ENCODE measurements at regions not wholly inside any gene's neighbourhood (a gene's known extent, or its start where the extent isn't known, plus 50 kb on each side); places are given as distances from the start of the nearest gene placed in this dataset.
"Not testable (repeated sequence)": the region's sequence is repeated elsewhere in the genome, so short reads cannot be mapped to it uniquely, and the experiment has no call there.

DNA sequence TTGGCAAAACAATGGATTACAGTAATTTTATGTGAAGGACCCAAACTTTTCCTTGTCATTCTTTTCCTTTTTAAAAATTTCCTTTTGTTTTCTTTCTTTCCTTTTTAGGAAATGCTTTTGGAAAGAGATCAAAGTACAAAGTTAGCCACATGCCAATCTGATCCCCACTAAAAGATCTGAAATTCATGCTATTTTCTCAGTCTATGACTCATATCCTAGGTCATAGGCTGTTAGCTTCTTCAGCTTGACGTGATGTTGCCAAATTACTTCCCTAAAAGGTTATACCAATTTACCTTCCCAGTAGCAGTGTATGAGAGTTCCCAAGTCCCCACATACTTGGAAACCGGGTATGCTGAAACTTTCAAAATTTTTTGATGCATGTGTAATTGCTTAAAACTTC, 355.3 kb downstream of the INSIG2 start:
- peak; percentile 28 for DNase-seq

DNA sequence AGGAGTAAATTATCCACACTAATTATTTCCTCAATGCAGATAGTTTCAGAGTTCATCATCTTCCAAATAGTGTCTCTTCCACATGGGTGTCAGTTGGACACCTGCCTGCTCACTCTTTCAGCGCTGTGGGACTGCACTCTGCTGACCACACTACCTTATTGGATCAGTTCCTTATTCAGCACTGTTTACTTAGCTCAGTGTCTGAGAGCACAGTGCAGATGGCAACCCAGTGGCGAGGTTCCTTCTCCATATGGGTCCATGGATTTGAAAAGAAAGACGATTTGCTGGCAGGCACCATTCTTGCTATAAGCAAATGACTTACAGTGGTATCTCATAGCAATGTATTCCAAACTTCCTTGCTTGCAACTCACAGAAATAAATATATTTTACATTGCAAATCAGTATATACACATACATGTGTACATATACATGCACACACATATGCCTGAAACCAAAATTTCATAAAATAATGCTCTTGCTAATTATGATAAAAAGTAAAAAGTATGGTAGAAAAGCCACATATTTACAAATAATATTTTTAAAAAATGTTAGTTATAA, 354.8 kb downstream of the INSIG2 start:
- DNase-seq: no peak

DNA sequence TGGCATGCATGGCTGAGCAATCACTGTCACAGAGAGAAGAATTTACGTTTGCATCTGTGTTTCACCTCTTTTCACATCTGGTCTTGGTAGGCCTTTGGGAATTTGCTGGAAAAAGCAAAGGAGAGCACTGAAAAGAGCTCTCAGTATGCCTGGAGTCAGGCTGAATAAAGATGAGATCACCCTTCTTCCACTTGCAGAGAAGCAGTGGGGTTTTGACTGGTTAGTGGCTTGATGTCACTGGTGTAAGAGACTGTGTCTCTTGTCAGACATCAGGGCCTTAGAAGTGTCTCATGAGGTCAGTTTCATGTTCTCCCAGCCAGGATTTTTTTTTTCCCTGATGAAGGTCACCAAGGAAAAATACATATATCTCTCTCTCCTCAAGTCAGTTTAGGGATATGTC, 353.8 kb downstream of the INSIG2 start:
- no peak for DNase-seq

DNA sequence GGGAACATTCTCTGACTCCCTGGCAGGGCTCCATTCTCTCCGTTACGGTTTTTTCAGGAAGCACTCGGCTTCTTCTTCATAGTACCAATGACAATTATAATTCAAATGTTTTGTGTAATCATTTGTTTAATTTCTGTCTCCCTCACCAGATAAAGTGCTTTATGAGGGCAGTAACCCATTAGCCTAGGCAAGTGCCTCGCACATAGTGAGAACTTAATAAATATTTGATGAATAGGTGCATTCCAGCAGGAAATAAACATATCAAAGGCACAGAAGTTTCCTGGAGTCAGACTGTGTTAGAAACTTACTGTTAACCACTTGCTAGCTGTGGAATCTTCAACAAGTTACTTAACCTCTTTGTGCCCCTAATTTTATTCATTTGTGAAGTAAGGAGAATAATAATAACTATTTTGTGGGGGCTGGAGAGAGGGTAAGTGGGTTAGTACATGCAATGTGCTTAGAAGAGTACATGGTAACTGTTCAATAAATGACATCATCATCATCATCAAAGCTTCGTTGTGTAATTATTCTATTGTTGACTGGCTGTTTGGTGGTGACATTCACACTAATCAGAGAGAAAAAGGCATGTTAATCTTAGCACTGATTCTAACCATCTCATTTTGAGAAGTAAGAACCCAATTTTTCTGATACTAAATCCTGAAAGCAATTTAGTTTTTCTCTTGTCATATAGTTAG, 352.3 kb downstream of the INSIG2 start:
- DNase-seq: no peak

DNA sequence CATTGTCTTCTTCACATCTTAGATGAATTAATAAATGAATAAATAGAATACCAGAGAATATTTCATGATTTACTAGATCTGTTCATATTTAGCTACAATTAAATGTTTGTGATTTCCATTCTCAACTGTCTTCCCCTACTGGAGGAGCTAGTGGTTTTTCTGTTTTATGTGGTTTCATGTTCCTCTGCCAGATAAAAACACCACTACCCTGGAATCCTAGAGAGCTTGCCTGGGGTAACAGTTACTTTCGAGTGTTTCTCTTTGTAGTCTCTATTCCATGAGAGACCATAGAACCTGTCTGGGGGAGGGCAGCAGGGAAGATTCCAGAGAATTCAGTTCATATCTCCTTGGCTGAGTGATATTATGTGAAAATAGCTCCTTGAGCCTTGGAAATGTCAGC, 349.2 kb downstream of the INSIG2 start:
- DNase-seq: no peak

DNA sequence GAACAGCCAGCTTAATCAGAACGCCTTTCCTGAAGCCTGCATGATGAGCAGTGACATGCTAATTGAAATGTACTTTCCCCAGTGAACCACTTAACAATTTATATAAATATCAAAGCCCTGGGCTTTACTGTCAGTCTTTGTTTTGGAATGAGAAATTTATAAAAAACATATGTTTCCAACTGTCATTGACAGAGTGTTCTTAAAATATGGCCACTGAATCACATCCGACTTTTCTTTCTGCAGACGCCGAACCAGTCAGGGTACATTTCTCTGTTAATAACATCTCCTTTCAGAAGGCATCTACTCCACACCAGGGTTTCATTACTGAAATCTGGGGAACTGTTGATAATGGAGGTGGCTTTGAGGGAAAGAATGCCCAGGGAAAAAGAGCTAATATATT, 343.7 kb downstream of the INSIG2 start:
- no peak for DNase-seq

DNA sequence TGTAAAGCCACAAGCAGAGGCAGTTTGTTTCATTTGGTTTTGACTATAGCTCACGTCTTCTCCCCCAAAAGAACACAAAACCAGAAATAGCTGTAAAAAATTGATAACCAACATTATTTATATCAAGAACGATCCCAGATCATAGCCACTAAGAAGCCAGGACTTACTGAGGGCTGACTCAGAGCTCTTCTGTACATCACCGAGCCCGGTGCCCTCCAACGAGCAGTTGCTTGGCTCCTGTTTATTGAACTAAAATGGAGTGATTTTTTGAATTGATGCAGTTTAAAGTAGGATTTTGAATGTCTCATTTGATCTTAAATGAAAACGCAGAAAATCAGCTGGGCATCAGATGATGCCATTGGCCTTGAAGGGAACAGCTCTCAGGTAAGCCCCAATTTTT, 343.3 kb downstream of the INSIG2 start:
- DNase-seq: no peak

DNA sequence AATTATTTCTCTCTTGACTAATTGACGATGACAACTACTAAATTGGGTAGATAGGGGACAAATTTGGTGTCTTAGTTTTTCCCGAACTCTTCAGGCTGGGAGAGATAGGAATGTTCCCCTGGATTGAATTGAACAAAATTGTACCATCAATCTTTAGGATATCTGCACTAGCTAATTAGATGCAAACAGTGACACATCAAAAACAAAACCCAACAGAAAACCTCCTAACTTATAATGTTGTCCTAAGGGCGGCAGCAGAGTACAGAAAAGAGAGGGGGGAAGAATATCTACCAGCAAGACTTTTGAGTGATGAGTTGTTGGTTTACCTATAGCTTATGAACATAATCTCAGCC, 342.9 kb downstream of the INSIG2 start:
- DNase-seq: no peak

DNA sequence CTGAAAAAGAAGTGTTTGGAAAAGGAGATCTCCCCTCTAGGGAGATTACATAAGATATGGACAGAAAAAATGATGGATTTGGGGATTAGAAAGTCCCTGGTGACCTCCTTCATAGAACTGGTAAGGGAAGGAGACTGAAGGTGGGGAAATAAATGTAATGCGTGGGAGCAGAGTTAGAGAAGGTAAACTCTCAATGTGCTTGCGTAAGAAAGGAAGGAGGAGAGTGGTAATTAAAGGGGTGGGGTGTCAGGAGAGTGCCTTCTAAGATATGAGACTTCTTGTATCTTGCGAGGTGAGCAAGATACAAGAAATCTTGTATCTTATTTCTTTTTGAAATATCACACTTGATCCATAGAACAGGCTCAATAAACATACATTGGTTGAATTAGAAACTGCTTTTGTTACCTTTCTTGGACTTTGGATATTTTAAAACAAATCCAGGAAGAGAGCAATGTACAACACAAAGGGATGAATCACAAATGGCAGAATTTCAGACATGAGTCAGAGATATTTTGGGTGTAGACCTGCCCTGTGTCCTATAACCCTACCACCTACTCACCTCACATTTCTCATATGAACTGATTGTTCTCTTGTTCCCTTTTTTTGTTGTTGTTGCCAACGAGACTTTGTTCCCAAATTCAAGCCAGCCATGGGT, 342.4 kb downstream of the INSIG2 start:
- no peak for DNase-seq

DNA sequence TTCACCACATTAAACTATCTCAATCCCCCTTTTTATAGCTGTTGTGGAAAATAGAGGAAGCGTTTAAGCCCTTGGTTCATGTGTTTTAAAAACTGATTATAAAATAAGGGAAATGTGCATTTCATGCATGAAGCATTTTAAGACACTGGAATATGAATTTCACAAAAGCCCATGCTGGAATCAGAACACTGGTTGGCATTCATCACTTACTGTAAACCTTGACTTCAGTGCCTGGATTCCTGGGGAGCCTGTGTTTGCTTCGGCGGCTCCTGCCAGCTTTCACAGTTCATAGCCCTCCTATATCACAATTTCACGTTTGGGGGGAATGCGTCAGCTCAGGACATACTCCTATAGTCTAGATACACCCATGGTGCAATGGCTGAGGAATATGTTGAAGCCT, 336.9 kb downstream of the INSIG2 start:
- DNase-seq: no peak

DNA sequence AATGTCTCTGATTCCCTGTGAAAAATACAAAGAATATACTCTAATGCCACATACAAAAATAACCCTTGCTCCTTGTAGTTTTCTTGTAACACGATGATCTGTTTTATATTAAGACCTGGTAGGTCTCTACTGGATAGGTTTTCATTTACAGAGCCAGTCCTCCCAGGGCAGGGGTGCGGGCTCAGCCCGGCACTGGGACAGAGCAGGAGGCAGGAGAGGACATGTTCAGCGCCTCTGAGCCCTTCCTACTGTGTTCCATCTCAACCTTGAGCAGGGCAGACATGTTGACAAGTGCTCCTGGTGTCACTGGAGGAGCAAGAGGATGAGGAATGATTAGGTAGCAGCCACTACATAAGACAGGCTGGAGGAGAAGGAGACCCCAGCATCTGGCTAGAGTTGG, 335.5 kb downstream of the INSIG2 start:
- DNase-seq: no peak

DNA sequence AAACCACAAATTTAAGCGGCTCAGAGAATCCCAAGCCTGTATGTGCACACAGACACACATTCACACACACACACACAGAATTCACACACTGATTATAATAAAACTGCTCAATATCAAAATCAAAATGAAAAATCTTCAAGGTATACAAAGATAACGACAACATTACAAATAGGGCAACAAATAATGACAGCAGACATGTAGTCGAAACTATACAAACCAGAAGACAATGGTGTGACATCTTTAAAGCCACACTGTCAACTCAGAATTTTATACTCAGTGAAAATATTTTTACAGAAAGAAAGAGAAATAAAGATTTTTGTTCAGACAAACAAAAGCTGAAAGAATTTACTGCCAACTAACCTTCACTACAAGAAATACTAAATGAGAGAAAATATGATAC, 333.4 kb downstream of the INSIG2 start:
- DNase-seq: no peak

DNA sequence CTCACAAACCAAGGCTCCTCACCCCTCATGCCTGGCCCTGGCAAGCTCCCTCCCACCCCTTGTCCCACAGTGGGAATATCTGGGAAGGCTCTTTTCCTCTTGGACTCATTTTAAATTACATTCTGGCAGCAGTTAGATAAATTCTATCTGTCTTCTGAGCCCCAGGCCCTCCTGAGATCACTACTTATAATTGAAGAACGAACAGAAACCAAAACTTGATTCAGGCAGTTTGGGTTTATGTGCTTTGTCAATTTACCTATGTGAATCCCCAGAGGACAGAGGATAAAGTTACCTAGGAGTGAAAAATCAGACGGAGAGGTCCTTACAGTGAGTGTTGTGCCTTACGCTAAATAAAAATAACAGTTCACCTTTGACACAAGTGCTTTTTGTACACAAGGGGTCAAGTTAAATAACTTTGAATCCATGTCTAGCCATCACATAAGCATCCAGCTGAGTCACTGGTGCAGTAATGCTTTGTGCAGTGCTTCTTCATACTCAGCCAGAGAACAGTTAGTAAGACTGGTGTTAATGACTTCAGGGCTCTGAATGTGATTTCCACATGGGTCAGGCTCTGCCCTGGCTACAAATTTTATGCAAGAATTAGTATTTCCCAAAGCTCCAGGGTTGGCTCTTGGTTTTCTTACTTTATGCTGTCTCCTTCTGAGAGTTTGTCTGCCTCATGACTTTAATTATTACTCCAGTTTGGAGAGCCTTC, 329.3 kb downstream of the INSIG2 start:
- DNase-seq: no peak

DNA sequence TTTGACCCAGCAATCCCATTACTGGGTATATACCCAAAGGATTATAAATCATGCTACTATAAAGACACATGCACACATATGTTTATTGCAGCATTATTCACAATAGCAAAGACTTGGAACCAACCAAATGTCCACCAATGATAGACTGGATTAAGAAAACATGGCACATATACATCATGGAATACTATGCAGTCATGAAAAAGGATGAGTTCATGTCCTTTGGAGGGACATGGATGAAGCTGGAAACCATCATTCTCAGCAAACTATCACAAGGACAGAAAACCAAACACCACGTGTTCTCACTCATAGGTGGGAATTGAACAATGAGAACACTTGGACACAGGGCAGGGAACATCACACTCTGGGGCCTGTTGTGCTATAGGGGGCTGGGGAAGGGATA, 326.9 kb downstream of the INSIG2 start:
- not testable (repeated sequence) for DNase-seq

DNA sequence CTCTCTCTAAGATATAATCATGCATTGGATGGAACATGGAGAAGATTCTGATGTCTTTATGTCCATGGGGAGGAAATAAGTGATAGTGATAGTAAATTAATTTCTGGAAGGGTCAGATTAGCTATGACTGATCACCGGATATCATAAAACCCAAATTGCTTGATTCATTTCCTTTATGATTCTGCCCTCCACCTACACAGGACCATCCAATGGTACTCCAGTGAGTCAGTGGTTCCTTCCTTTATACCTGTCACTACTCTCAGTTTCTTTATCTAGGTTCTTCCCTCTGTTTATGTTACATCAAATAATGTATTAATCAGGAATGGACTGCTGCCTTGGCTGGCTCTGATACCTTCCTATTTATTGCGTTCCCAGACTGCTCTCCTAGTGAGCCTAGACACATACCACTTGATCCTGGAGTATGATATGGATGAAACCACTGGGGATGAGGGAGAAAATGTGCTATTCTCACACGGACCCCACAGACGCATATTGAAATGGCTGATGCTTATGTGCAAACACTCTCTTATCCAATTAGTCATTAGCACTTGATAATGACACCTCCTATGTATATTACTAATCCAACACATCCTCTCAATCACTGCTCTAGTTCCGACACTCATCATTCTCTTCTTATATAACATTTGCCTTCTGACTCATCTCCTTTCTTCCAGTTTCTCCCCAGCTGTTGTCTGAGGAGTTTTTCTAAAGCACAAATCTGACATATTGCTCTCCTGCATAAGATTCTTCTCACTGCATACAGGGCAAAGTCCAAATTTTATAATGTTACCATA, 315.6 kb downstream of the INSIG2 start:
- no peak for DNase-seq

DNA sequence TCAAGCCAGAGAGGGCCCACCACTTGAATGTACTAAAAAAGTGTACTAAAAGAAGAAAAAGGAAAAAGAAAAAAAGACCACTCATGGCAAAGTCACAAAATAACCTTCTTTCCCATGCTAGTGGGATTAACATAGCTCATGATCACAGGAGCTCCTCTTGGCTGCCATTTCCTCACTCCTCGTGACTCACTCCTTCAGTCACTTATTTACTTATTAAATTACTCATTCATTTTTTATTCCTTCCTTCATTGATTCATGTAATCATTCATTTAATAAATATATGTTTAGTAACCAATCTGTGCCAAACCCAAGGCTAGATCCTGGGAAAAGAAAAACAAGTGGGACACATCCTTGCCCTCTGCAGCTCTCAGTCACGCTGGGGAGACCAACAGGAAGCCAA, 300.5 kb downstream of the INSIG2 start:
- no peak for DNase-seq

DNA sequence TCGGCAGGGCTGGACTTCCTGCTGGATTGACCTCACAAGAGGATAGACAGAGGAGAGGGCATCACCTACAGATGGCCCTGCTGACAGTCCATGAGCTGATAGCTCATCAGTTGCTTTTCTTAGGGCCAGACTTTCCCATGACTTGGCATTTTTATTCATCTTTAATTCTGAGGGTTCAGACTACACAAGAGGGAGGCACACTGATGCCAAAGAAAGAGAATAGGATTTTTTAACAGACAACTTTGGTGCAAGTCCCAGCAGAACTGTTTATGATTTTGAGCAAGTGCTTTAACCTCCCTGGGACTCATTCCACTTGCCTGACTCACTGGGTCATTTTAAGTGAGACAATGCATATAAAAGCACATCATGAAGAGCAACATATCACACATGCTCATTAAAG, 299.2 kb downstream of the INSIG2 start:
- no peak for DNase-seq

DNA sequence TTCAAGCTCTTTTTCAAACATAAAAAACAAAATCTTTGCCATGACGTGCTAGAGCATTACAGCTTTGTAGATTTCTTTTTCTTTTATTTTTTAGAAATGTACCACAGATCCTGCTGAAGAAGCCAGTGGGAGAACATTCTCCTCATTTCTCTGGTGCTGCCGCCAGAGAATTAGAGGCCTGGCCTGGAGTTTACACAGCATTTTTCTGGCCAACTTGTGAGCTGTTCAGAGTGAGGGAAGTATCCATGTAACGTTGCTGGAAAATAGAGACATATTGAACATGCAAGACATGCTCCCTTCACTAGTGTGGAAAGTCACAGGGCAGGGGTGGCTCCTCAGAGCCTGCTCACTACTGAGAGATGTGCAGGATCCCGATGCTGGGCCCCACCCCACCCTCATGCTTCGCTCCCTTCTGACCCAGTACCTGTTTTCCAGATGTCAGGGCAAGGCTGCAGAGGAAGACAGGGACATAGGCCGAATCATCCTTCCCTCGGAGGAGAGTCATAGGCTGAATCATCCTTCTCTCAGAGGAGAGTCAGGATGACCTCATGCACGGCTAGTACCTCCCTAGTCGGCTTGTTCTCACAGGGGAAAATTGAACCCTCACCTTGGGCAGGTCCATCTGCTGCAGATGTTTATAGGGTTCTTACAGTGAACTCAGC, 298.5 kb downstream of the INSIG2 start:
- no peak for DNase-seq

DNA sequence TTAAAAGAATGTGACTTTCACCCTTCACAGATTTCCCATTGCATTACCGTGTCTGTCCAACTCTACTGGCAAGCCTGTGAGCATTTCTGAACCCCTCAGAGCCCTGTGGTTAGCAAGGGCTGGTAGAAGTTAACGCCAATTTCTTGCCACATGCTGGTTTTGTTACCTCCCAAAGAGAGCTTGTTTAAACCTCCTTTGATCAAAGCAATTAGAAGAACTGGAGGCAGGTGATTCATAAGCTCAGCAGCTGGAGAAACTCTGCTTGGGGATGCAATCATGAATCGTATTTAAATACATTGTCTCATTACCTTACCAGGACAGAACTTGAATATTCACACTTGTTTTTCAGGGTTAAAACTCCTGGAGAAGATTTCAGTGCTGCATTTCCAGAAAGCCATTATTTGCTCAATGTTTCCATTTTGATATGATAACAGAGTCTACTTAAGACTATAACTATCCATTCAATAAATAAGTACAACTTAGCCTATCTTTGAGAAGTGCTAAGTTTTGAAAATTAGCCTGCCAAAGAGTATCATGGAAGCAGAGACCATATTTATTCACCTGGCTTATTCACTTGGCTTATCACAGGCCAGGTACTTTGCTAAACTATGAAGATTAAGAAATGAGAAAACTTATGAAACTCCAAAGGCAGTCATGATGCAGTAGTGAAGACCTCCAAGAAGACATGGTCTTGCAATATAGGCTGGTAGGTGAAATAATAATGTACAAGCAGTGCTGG, 292.8 kb downstream of the INSIG2 start:
- DNase-seq: no peak

DNA sequence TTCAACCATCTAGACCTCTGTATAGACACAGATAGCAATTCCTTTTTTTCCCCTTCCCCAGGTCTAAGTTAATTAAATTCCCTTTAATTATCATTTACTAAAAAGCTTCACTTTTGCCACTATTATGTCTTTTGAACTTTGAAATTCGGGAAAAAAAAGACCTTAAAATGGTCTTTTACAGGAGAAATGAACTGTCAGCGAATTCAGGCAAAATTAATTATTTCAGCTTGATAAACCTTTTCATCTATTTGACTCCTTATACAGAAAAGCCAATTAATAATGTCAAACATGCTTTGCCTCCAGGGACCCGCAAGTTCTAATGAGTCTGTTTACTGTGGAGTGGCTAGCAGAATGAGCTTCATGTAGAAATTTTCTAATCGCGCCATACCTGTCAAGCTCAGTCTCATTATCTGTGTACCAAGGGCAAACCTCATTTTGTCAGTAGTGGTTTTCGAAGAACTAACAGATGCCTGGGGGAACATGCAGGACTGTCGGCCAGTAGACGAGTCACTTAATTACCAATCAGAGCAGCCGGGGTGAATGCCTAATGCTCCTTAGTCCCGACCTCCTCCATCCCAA, 287.7 kb downstream of the INSIG2 start:
- DNase-seq: no peak

DNA sequence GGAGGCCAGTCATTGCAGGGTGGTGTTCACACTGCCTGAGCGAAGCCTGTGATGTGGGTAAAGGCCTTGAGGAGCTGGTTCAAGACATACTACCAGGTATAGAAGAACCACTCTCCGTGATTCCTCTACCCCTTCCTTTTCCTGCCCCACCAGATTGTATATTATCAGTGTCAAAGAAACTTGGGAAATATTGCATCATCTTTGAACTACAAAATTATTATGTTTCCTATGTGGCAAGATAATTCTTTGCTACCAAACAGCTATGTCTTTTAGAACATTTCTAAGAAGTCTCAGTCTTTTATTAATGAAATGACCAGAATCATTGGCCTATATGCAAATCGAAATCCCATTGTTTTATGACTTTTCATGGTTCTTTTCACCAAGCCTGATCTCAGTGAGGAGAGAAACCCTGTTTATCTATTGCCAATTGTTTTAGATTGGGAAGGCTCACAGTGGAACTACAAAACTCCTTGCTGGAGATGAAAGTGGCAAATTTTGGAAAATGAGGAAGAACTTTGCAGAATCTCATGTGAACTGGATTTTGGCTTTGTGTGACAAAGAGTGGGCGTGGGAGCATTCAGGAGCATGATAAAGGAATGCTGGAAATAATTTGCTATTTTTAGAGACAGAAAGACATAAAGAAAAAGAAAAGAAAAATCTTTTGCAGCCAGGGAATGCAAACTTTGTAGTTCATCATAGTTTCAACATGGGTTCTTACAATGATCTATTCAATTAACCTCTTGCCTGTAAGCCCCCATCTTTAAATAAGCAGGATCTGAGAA, 286.9 kb downstream of the INSIG2 start:
- no peak for DNase-seq
